Stimulated activated naive CD8-positive, alpha-beta T cell treated with anti-CD3 and anti-CD28 coated beads, Interleukin-15, amount 100 ng/mL, for 72 hours (primary cell): ENCODE measurements at regions not wholly inside any gene's neighbourhood (a gene's known extent, or its start where the extent isn't known, plus 50 kb on each side); places are given as distances from the start of the nearest gene placed in this dataset.

Experiments
- ATAC-seq: fragments of 150-1000 bp; cut with Tn5 transposase; 2 replicates; pipeline ENCODE4 v1.10.0; 2021; ENCODE audit warnings: mild to moderate bottlenecking, moderate library complexity
- DNase-seq, 2 donors: peaks; one replicate each; pipeline ENCODE4 v3.0.0; 2021 to 2022
- H3K27ac Mint-ChIP-seq, 2 donors: one replicate each; pipeline ENCODE4 v1.8.0; 2022; ENCODE audit warnings: mild to moderate bottlenecking in 2 of 2, mixed read lengths in 2 of 2, moderate library complexity in 2 of 2
- H3K27me3 Mint-ChIP-seq: one replicate; pipeline ENCODE4 v1.8.0; 2022; ENCODE audit warnings: mixed read lengths
- H3K4me1 Mint-ChIP-seq: one replicate; pipeline ENCODE4 v1.8.0; 2022; ENCODE audit warnings: mild to moderate bottlenecking, mixed read lengths
- H3K4me3 Mint-ChIP-seq, 2 donors: one replicate each; pipeline ENCODE4 v1.8.0; 2022; ENCODE audit warnings: mild to moderate bottlenecking in 2 of 2, mixed read lengths in 2 of 2, moderate library complexity in 1 of 2
- H3K9me3 Mint-ChIP-seq, 2 donors: one replicate each; pipeline ENCODE4 v1.8.0; 2022; ENCODE audit warnings: mixed read lengths in 2 of 2

GRCh38 chr12:4850857-4851380 is 58.8 kb upstream of the KCNA1 start:
- peaks cover 13% of the 10 kb centered on the region for H3K27me3 Mint-ChIP-seq
- no peak for DNase-seq
- peaks cover 8% of the 10 kb centered on the region for H3K4me1 Mint-ChIP-seq
- H3K4me3 Mint-ChIP-seq: no peak overlapping the region
- no peaks in the 10 kb centered on the region for H3K9me3 Mint-ChIP-seq
- no peak overlapping the region for H3K27ac Mint-ChIP-seq
- ATAC-seq: no peak

GRCh38 chr12:4852308-4852707 is 57.4 kb upstream of the KCNA1 start:
- no peak overlapping the region for H3K4me3 Mint-ChIP-seq
- DNase-seq (no peak), ATAC-seq (no peak)
- peaks cover 8% of the 10 kb centered on the region for H3K4me1 Mint-ChIP-seq
- H3K27ac Mint-ChIP-seq: no peak overlapping the region
- peaks cover 18% of the 10 kb centered on the region for H3K27me3 Mint-ChIP-seq
- H3K9me3 Mint-ChIP-seq: no peaks in the 10 kb centered on the region

GRCh38 chr12:4852911-4853310 is 56.8 kb upstream of the KCNA1 start:
- DNase-seq (no peak), ATAC-seq (no peak)
- peaks cover 19% of the 10 kb centered on the region for H3K27me3 Mint-ChIP-seq
- H3K27ac Mint-ChIP-seq: no peak overlapping the region
- H3K4me1 Mint-ChIP-seq: peaks cover 12% of the 10 kb centered on the region
- H3K9me3 Mint-ChIP-seq: no peaks in the 10 kb centered on the region
- no peak overlapping the region for H3K4me3 Mint-ChIP-seq

GRCh38 chr12:4855121-4855924 is 54.4 kb upstream of the KCNA1 start:
- DNase-seq (peak; percentile 50 to 59), ATAC-seq (peak; percentile 69)
- Mint-ChIP-seq H3K9me3 (no peaks in the 10 kb centered on the region), H3K27ac (no peak overlapping the region), H3K4me1 (peaks cover 18% of the 10 kb centered on the region), H3K27me3 (peaks cover 36% of the 10 kb centered on the region), H3K4me3 (no peak overlapping the region)

GRCh38 chr12:4856596-4856995 is 53.1 kb upstream of the KCNA1 start:
- peaks cover 18% of the 10 kb centered on the region for H3K4me1 Mint-ChIP-seq
- H3K9me3 Mint-ChIP-seq: no peaks in the 10 kb centered on the region
- ATAC-seq: no peak

GRCh38 chr12:4857472-4858291 is 52.0 kb upstream of the KCNA1 start:
- DNase-seq (peak; percentile 68 to 72), ATAC-seq (peak; percentile 86)
- peaks cover 18% of the 10 kb centered on the region for H3K4me1 Mint-ChIP-seq
- H3K27me3 Mint-ChIP-seq: peaks cover 36% of the 10 kb centered on the region
- peak overlapping the region; percentile 44 to 50 for H3K4me3 Mint-ChIP-seq
- no peaks in the 10 kb centered on the region for H3K9me3 Mint-ChIP-seq
- H3K27ac Mint-ChIP-seq: peak overlapping the region in 1 of 2 donors; percentile 81

More at GRCh38 chr12:4856596-4856995, 53.1 kb upstream of the KCNA1 start:
- Mint-ChIP-seq H3K4me3 (no peak overlapping the region), H3K27me3 (peaks cover 36% of the 10 kb centered on the region), H3K27ac (no peak overlapping the region)
- no peak for DNase-seq

- Mint-ChIP-seq H3K4me1 (peaks cover 18% of the 10 kb centered on the region), H3K27me3 (peaks cover 36% of the 10 kb centered on the region), H3K9me3 (no peaks in the 10 kb centered on the region), H3K4me3 (peak overlapping the region in 1 of 2 donors; percentile 44), H3K27ac (no peak overlapping the region)
- DNase-seq (no peak), ATAC-seq (no peak)
These were observed 51.3 kb upstream of the KCNA1 start for GRCh38 chr12:4858386-4858785.

- H3K27ac Mint-ChIP-seq: no peak overlapping the region
- no peak overlapping the region for H3K4me3 Mint-ChIP-seq
- peaks cover 18% of the 10 kb centered on the region for H3K4me1 Mint-ChIP-seq
- H3K9me3 Mint-ChIP-seq: no peaks in the 10 kb centered on the region
- no peak for DNase-seq
- peaks cover 37% of the 10 kb centered on the region for H3K27me3 Mint-ChIP-seq
- ATAC-seq: no peak
These were observed 50.1 kb upstream of the KCNA1 start for GRCh38 chr12:4859478-4860210.
